SU-DHL-6 (cell line): ENCODE measurements at regions not wholly inside any gene's neighbourhood (a gene's known extent, or its start where the extent isn't known, plus 50 kb on each side); places are given as distances from the start of the nearest gene placed in this dataset.
"Not testable (repeated sequence)": the region's sequence is repeated elsewhere in the genome, so short reads cannot be mapped to it uniquely, and the experiment has no call there.

Experiments
- CTCF ChIP-seq: fragments of 200-600 bp; sonication (generic); IDR thresholded peaks from one replicate; pipeline ENCODE4 v1.5.1; 2017; ENCODE audit warnings: antibody characterized with exemption, mild to moderate bottlenecking, low read length, moderate library complexity; ENCODE audit not compliant: insufficient read depth, poor library complexity, severe bottlenecking
- EZH2phosphoT487 ChIP-seq: fragments of 200-600 bp; sonication (generic), shearing (Covaris generic); conservative IDR thresholded peaks from 2 replicates; pipeline ENCODE4 v1.6.1; 2018; ENCODE audit warnings: mild to moderate bottlenecking, antibody characterized with exemption, low read length, moderate library complexity, mixed read lengths

- not testable (repeated sequence) for TF ChIP-seq EZH2phosphoT487, CTCF
These were observed 155.7 kb upstream of the ALDH3B2 start for GRCh38 chr11:67830152-67830551.
